CD4-positive, alpha-beta T cell (primary cell): ENCODE measurements at regions not wholly inside any gene's neighbourhood (a gene's known extent, or its start where the extent isn't known, plus 50 kb on each side); places are given as distances from the start of the nearest gene placed in this dataset.

Experiments used
- ATAC-seq: fragments of 200-7000 bp; cut with Tn5 transposase; one replicate; pipeline ENCODE4 v1.10.0; 2022; ENCODE audit warnings: mild to moderate bottlenecking; ENCODE audit not compliant: poor library complexity
- CTCF ChIA-PET: fragments of 350-600 bp; sonication (Branson Sonifier 250); formaldehyde crosslinking; loops from one replicate; lab custom pipeline; 2021; ENCODE audit warnings: antibody characterized with exemption, inconsistent platforms; lab: Charles Lee
- POLR2A ChIA-PET: fragments of 350-600 bp; sonication (Branson Sonifier 250); formaldehyde crosslinking; loops from one replicate; lab custom pipeline; 2021; ENCODE audit warnings: antibody characterized with exemption, inconsistent platforms; lab: Charles Lee
- DNase-seq, 14 experiments: peaks; one replicate each; pipeline ENCODE4 v3.0.0-alpha.2; 2013 to 2020; ENCODE audit warnings: mixed read lengths in 2 of 14
- H3K27ac ChIP-seq, 2 donors: one replicate each; pipeline versions ENCODE4 v1.5.1 to v1.7.0; 2013; ENCODE audit warnings: low read length in 2 of 2, low read depth in 1 of 2, mild to moderate bottlenecking in 1 of 2
- H3K27me3 ChIP-seq, 2 experiments: 1 replicate in 1 of 2; 2 replicates in 1 of 2; pipeline versions ENCODE4 v1.6.1 to v1.7.0; 2013; ENCODE audit warnings: low read length in 2 of 2, control low read depth in 1 of 2, mild to moderate bottlenecking in 1 of 2, moderate library complexity in 1 of 2; ENCODE audit not compliant: insufficient read depth in 2 of 2, control insufficient read depth in 1 of 2
- H3K36me3 ChIP-seq: one replicate; pipeline ENCODE4 v1.6.1; 2013; ENCODE audit warnings: low read length, control low read depth; ENCODE audit not compliant: insufficient read depth
- H3K4me1 ChIP-seq: one replicate; pipeline ENCODE4 v1.6.1; 2013; ENCODE audit warnings: low read length, control low read depth; ENCODE audit not compliant: insufficient read depth
- H3K4me3 ChIP-seq: one replicate; pipeline ENCODE4 v1.5.1; 2013; ENCODE audit warnings: mild to moderate bottlenecking, low read length, moderate library complexity
- H3K9me3 ChIP-seq, 2 experiments: 1 replicate in 1 of 2; 2 replicates in 1 of 2; pipeline versions ENCODE4 v1.6.1 to v1.7.0; 2013; ENCODE audit warnings: low read length in 2 of 2, mild to moderate bottlenecking in 2 of 2, control low read depth in 1 of 2, moderate library complexity in 1 of 2; ENCODE audit not compliant: control insufficient read depth in 1 of 2, insufficient read depth in 1 of 2
- H3K27ac Mint-ChIP-seq: one replicate; pipeline ENCODE4 v1.8.0; 2020; ENCODE audit warnings: mixed read lengths
- H3K27me3 Mint-ChIP-seq: one replicate; pipeline ENCODE4 v1.8.0; 2021; ENCODE audit warnings: mixed read lengths
- H3K36me3 Mint-ChIP-seq: one replicate; pipeline ENCODE4 v1.8.0; 2021; ENCODE audit warnings: low read depth, mixed read lengths
- H3K4me1 Mint-ChIP-seq: one replicate; pipeline ENCODE4 v1.8.0; 2021; ENCODE audit warnings: low read depth, mixed read lengths
- H3K4me3 Mint-ChIP-seq: one replicate; pipeline ENCODE4 v1.8.0; 2020; ENCODE audit warnings: mild to moderate bottlenecking, mixed read lengths
- H3K9me3 Mint-ChIP-seq: one replicate; pipeline ENCODE4 v1.8.0; 2020; ENCODE audit warnings: mixed read lengths
- intact Hi-C, 2 experiments: fragments of 100-400 bp; cut with DNase I in 1 of 2; cut with micrococcal nuclease in 1 of 2; formaldehyde crosslinking; loops; one replicate each; pipeline versions ENCODE4 v1.15.1 to v1.9.0; 2023 to 2025; cut with DNase I, micrococcal nuclease
- TF ChIP-seq, protein P1 (sequence below): fragments of 200-600 bp; IDR thresholded peaks from one replicate; pipeline ENCODE4 v1.8.0; 2022; ENCODE audit warnings: antibody characterized with exemption, mild to moderate bottlenecking

GRCh38 chr4:143017210-143017609, 167.5 kb upstream of the USP38 start:
- CTCF ChIA-PET = no interaction called here
- H3K4me3 ChIP-seq = no peak overlapping the region
- intact Hi-C loops = no loop called here
- peaks cover 11% of the 10 kb centered on the region for H3K27me3 Mint-ChIP-seq
- no peak overlapping the region for H3K27ac ChIP-seq
- no peaks in the 10 kb centered on the region for H3K9me3 ChIP-seq
- H3K4me1 Mint-ChIP-seq = no peaks in the 10 kb centered on the region
- ATAC-seq (no peak), DNase-seq (no peak)
- POLR2A ChIA-PET = no interaction called here
- peaks cover 3% of the 10 kb centered on the region for H3K9me3 Mint-ChIP-seq
- no peak overlapping the region for H3K4me3 Mint-ChIP-seq
- TF ChIP-seq, protein P1, sequence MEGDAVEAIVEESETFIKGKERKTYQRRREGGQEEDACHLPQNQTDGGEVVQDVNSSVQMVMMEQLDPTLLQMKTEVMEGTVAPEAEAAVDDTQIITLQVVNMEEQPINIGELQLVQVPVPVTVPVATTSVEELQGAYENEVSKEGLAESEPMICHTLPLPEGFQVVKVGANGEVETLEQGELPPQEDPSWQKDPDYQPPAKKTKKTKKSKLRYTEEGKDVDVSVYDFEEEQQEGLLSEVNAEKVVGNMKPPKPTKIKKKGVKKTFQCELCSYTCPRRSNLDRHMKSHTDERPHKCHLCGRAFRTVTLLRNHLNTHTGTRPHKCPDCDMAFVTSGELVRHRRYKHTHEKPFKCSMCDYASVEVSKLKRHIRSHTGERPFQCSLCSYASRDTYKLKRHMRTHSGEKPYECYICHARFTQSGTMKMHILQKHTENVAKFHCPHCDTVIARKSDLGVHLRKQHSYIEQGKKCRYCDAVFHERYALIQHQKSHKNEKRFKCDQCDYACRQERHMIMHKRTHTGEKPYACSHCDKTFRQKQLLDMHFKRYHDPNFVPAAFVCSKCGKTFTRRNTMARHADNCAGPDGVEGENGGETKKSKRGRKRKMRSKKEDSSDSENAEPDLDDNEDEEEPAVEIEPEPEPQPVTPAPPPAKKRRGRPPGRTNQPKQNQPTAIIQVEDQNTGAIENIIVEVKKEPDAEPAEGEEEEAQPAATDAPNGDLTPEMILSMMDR = no peak
- no peaks in the 10 kb centered on the region for H3K4me1 ChIP-seq
- peaks cover 2 to 5% of the 10 kb centered on the region in 2 experiments for H3K27me3 ChIP-seq
- no peaks in the 10 kb centered on the region for H3K36me3 ChIP-seq
- H3K36me3 Mint-ChIP-seq = no peaks in the 10 kb centered on the region
- no peak overlapping the region for H3K27ac Mint-ChIP-seq

DNA sequence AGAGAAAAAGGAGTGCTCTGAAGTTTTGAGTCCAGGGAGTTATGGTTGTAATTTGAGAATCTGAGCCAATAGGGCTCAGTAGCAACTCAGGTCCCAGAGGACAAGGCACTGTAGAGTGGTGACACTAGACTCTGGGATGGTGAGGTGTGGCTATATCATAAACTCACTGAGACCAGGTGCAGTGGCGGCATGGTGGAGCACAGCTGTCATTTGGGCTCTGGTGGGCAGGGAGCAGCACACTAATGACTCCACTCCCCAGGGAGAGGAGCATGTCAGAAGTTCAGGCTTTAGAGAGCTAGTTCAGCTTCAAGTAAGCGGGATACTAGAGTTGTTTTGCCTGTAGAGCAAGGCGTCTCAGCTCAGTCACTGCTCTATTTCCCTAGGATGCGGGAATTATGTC, 165.4 kb upstream of the USP38 start:
- ChIA-PET POLR2A (no interaction called here), CTCF (no interaction called here)
- Histone ChIP-seq H3K36me3 (no peaks in the 10 kb centered on the region), H3K9me3 (no peaks in the 10 kb centered on the region), H3K4me1 (no peaks in the 10 kb centered on the region), H3K4me3 (no peak overlapping the region), H3K27ac (no peak overlapping the region), H3K27me3 (peaks cover 2 to 5% of the 10 kb centered on the region in 2 experiments)
- no peak for DNase-seq
- Mint-ChIP-seq H3K9me3 (no peaks in the 10 kb centered on the region), H3K36me3 (no peaks in the 10 kb centered on the region), H3K4me3 (no peak overlapping the region), H3K4me1 (no peaks in the 10 kb centered on the region), H3K27ac (no peak overlapping the region), H3K27me3 (peaks cover 11% of the 10 kb centered on the region)
- intact Hi-C loops = no loop called here
- no peak for ATAC-seq
- TF ChIP-seq, protein P1 = no peak

DNA sequence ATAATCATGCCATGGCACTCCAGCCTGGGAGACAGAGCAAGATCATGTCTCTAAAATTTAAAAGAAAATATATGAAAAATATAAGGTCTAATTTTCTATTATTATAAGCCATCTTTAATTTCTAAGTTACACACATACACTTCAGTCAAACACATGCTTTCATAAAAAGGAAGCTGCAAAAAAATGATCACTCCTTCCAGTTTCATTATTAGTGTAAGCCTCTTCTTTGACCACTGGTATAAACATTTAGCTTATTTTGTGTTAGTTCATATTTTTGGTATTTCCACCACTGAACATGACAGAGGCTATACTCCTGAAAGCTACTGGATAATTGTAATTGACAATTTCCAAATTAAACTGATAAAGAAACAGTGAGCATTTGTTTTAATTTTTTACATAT, 163.3 kb upstream of the USP38 start:
- intact Hi-C loops = no loop called here
- Histone ChIP-seq H3K4me1 (no peaks in the 10 kb centered on the region), H3K36me3 (no peaks in the 10 kb centered on the region), H3K27me3 (peaks cover 2 to 5% of the 10 kb centered on the region in 2 experiments), H3K4me3 (no peak overlapping the region), H3K27ac (no peak overlapping the region), H3K9me3 (no peaks in the 10 kb centered on the region)
- CTCF ChIA-PET = no interaction called here
- TF ChIP-seq, protein P1 = no peak
- Mint-ChIP-seq H3K4me3 (no peak overlapping the region), H3K27me3 (peaks cover 7% of the 10 kb centered on the region), H3K36me3 (no peaks in the 10 kb centered on the region), H3K27ac (no peak overlapping the region), H3K4me1 (no peaks in the 10 kb centered on the region), H3K9me3 (no peaks in the 10 kb centered on the region)
- DNase-seq = peak in 1 of 14 experiments; percentile 19
- no peak for ATAC-seq
- POLR2A ChIA-PET = no interaction called here
